HG02678 (cell line): ENCODE measurements at regions not wholly inside any gene's neighbourhood (a gene's known extent, or its start where the extent isn't known, plus 50 kb on each side); places are given as distances from the start of the nearest gene placed in this dataset.
"Not testable (repeated sequence)": the region's sequence is repeated elsewhere in the genome, so short reads cannot be mapped to it uniquely, and the experiment has no call there.

Experiments used
- ATAC-seq: cut with Tn5 transposase; IDR thresholded peaks from one replicate; pipeline ENCODE4 v1.9.1; 2021; ENCODE audit warnings: mild to moderate bottlenecking, moderate library complexity; ENCODE audit not compliant: unreplicated experiment

GRCh38 chr12:63415357-63415756, 252.9 kb downstream of the DPY19L2 start:
- ATAC-seq: no peak

GRCh38 chr12:63410197-63410596, 258.1 kb downstream of the DPY19L2 start:
- no peak for ATAC-seq

DNA sequence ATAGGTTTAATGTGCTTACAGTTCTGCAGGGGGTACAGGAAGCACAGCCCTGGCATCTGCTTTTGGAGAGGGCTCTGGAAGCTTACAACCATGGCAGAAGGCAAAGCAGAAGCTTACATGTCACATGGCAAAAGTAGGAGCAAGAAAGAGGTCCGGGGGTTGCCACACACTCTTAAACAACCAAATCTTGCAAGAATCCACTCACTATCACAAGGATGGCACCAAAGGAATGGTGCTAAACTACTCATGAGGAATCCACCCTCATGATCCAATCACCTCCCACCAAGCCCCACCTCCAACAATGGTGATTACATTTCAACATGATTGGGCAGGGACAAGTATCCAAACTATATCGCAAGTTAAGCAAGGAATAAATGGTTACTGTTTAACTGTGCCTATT, 255.8 kb upstream of the AVPR1A start:
- ATAC-seq: no peak

- no peak for ATAC-seq
Measured at GRCh38 chr12:63404611-63405010, 253.6 kb upstream of the AVPR1A start.

- ATAC-seq: no peak
Measured at GRCh38 chr12:63403256-63403655, 252.3 kb upstream of the AVPR1A start.

GRCh38 chr12:63400718-63401117, 249.7 kb upstream of the AVPR1A start:
- no peak for ATAC-seq

DNA sequence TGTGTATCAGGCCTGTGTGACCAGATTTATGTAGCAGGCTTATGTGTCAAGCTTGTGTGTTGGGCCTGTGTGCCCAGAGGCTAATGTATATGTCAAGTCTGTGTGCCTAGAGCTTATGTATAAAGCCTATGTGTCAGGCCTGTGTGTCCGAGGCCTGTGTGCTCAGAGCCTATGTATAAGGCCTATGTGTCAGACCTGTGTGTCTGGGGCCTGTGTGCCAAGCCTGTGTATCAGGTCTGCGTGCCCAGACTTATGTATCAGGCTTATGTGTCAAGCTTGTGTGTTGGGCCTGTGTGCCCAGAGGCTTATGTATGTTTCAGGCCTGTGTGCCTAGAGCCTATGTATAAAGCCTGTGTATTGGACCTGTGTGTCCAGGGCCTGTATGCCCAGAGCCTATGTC, 249.3 kb upstream of the AVPR1A start:
- ATAC-seq: no peak

DNA sequence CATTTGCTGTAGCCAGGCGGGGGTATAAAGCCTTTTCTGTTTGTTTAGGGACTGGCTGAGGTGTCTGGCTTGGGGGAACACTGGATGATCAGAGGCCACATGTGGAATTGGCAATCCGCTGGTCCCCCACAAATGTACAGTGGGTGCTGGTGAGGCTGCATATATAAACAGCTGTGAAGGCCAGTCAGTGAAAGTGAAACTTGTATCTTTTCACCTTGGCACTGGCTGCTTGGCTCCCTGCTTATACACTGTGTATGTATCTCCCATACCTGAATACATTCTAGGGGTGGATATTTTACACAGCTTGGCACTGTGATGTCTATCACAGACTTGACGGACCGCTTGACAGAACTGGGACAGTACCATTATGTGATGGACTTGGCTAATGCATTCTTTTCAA, 246.8 kb upstream of the AVPR1A start:
- ATAC-seq: no peak

- ATAC-seq: no peak
Measured at GRCh38 chr12:63396135-63396534, 245.1 kb upstream of the AVPR1A start.

- ATAC-seq: no peak
Measured at GRCh38 chr12:63394983-63395382, 244.0 kb upstream of the AVPR1A start.

- ATAC-seq: no peak
Measured at GRCh38 chr12:63394349-63394748, 243.3 kb upstream of the AVPR1A start.

DNA sequence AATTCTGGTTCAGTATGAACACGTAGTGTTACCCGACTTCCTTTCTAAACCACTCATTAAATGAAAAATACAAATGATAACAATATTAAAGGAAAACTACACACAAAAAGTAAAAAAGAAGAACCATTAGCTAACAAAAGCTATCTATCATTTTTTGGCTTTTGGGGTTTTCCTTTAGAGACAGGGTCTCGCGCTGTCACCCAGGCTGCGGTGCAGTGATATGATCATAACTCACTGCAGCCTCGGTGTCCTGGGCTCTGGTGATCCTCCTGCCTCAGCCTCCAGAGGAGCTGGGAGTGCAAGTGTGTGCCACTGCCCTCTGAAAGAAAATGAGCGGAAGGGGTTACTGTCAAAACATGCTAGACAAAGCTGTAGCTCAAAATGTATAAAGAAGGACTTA, 238.2 kb upstream of the AVPR1A start:
- ATAC-seq: no peak

DNA sequence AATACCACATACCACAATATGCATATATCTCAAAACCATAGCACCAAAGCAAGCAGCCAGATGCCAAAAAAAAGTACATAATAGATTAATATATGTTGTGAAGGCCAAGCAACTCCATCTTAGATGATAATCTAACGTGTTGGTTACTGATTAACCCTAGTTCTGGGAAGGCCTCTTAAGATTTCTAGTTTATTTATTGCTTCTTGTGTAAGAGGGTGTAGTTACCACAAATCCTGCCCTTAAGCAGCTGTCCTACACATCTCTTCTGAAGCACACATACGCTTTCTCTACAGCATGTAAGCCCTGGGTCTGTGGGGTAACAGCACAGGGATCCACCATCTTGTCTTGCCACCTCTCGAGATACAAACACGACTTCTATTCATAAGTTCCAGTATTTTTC, 236.8 kb upstream of the AVPR1A start:
- no peak for ATAC-seq

DNA sequence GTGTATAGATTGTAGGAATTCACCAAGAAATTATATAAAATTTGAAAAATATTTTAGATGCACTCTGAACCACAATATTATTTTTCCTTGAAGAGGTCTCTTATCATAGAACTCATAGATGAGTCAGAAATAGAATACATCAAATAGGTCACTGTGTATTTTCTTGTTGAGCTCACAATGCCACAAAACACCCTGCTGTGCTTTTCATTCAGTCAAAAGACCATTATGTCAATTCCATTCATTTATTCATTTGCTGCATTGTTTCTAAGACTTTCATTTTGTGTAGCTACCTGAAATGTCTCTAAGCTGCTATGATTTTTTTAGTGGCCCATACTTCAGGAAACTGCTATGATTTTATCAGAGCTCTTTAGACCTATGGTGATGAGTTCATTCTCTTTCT, 231.9 kb upstream of the AVPR1A start:
- ATAC-seq: no peak

DNA sequence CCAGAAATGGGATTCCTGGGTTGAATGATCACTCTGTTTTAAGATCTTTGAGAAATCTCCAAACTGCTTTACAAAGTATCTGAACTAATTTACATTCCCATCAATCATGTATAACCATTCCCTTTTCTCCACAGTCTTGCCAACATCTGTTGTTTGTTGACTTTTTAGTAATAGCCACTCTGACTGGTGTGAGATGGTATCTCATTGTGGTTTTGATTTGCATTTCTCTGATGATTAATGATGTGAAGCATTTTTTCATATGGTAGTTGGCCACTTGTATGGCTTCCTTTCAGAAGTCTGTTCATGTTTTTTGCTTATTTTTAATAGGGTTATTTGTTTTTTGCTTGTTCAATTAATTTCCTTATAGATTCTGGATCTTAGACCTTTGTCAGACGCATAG, 211.8 kb upstream of the AVPR1A start:
- ATAC-seq: no peak

DNA sequence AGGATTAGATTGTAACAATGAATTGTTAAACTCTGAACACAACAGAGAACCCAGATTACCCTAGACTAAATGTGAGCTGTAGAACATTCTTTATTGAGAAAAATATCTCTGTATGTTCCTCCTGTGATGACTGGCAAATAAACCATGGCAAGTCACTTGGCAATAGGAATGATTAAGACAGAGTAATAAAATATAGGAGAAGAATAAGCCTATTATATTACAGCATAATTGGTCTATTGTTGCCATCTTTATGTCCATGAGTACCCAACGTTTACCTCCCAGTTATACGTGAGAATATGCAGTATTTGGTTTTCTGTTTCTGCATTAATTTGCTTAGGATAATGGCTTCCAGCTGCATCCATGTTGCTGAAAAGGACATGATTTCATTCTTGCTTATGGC, 211.2 kb upstream of the AVPR1A start:
- ATAC-seq: no peak

DNA sequence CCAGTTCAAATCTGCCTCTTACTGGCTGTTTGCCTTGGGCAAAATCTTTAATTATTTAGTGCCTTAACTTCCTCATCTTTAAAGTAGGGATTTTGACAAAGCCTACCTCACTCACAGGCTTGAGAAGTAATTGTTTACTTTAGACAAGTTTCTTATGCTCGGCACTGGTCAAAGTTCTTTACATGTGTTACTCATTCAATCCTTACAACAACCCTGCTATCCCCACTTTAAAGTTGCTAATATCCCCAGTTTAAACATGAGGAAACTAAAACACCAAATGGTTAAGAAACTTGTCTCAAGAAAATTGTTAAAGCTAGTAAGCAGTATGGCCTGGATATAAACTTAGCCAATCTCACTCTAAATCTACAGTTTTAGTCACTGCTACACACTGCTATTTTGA, 204.0 kb upstream of the AVPR1A start:
- no peak for ATAC-seq

DNA sequence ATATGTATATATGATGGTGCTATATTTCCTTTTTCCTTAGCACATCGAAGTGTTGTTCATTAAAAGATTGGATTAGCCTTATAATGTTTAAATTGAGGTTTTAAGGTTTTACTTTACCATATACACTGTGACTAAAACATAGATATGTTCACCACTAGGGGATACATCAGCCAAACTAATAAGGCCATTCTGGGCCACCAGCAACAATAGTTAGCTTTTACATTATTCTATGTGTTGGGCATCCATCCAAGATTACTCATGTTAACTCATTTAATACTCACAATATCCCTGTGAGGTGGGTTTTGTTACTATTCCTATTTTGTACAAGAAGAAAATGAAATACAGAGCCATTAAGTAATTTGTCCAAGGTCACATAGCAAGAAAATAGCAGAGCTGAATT, 202.6 kb upstream of the AVPR1A start:
- no peak for ATAC-seq

- no peak for ATAC-seq
Measured at GRCh38 chr12:63351370-63351769, 200.4 kb upstream of the AVPR1A start.

DNA sequence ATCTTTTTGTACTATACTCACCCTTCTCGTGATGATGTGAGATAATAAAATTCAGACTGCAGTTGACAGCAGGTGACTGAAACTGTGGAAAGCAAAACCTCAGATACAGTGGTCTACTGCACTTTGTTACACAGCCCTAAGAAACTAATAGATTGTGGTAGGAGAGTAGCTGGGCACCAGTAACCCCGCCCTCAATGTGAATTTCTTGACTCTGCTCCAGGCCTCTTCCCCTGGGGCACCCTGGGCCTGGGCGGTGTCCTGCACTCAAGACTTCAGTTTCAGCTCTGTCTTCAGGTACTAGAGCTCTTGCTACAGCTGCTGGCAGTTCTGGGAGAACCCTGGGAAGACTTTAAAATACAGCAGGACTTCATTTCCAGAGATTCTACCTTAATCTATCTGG, 197.6 kb upstream of the AVPR1A start:
- no peak for ATAC-seq

DNA sequence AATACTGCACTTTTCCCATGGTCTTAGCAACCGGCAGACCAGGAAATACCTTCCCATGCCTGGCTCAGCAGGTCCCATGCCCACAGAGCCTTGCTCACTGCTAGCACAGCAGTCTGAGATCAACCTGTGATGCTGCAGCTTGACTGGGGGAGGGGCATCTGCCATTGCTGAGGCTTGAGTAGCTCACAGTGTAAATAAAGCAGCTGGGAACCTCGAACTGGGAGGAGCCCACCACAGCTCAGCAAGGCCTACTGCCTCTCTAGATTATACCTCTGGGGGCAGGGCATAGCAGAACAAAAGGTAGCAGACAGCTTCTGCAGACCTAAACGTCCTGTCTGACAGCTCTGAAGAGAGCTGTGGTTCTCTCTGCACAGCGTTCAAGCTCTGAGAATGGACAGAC, 186.2 kb upstream of the AVPR1A start:
- not testable (repeated sequence) for ATAC-seq

GRCh38 chr12:63326260-63326659, 175.3 kb upstream of the AVPR1A start:
- ATAC-seq: no peak

- ATAC-seq: no peak
Measured at GRCh38 chr12:63325757-63326156, 174.8 kb upstream of the AVPR1A start.

DNA sequence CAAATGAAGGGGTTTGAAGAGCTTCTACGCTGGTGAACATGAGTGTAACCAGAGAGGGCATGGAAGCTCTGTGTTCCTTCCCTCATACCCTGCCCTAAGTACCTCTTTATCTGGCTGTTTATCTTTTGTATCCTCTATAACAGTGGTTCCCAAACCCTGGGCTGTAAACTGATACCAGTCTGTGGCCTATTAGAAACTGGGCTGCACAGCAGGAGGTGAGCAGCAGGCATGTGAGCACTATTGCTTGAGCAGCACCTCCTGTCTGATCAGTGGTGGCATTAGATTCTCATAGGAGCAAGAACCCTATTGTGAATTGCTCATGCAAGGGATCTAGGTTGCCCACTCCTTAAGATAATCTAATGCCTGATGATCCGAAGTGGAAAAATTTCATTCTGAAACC, 172.9 kb upstream of the AVPR1A start:
- ATAC-seq: no peak
